CD14-positive monocyte (primary cell): ENCODE measurements at regions not wholly inside any gene's neighbourhood (a gene's known extent, or its start where the extent isn't known, plus 50 kb on each side); places are given as distances from the start of the nearest gene placed in this dataset.

Source experiments
- DNase-seq, 3 donors: peaks; one replicate each; pipeline ENCODE4 v3.0.0-alpha.2; 2011 to 2022
- H2AFZ ChIP-seq: 2 replicates; pipeline ENCODE4 v1.6.0; 2012; ENCODE audit warnings: mild to moderate bottlenecking, low read depth, low read length, inconsistent platforms; ENCODE audit not compliant: insufficient read depth, poor library complexity, severe bottlenecking
- H3K27ac ChIP-seq, 2 donors: 1 replicate in 1 of 2; 2 replicates in 1 of 2; pipeline ENCODE4 v1.5.1; 2012 to 2013; ENCODE audit warnings: low read length in 2 of 2, control low read depth in 1 of 2, inconsistent platforms in 1 of 2, low read depth in 1 of 2, mild to moderate bottlenecking in 1 of 2
- H3K27me3 ChIP-seq, 2 donors: one replicate each; pipeline versions ENCODE4 v1.6.0 to v1.6.1; 2011 to 2013; ENCODE audit warnings: low read length in 2 of 2; ENCODE audit not compliant: control insufficient read depth in 2 of 2, insufficient read depth in 2 of 2
- H3K36me3 ChIP-seq, 2 donors: replicated peaks in 1 of 2; 1 replicate in 1 of 2; 2 replicates in 1 of 2; pipeline versions ENCODE4 v1.5.1 to v1.6.1; 2012 to 2013; ENCODE audit warnings: low read length in 2 of 2, control low read depth in 1 of 2, inconsistent platforms in 1 of 2, mild to moderate bottlenecking in 1 of 2; ENCODE audit not compliant: insufficient read depth in 2 of 2, control insufficient read depth in 1 of 2
- H3K4me1 ChIP-seq, 2 donors: 1 replicate in 1 of 2; 2 replicates in 1 of 2; pipeline versions ENCODE4 v1.5.1 to v1.6.1; 2012 to 2013; ENCODE audit warnings: low read length in 2 of 2, control low read depth in 1 of 2, inconsistent platforms in 1 of 2, mild to moderate bottlenecking in 1 of 2, moderate library complexity in 1 of 2; ENCODE audit not compliant: insufficient read depth in 2 of 2, control insufficient read depth in 1 of 2
- H3K4me2 ChIP-seq: replicated peaks from 2 replicates; pipeline ENCODE3; 2012; ENCODE audit warnings: low read length, moderate library complexity, mild to moderate bottlenecking; ENCODE audit not compliant: poor library complexity, severe bottlenecking; ENCODE audit errors: extremely low read depth
- H3K4me3 ChIP-seq, 3 experiments: fragments of 200-600 bp in 1 of 3; sonication (generic) in 1 of 3; replicated peaks in 1 of 3; 1 replicate in 2 of 3; 2 replicates in 1 of 3; pipeline ENCODE4 v1.5.1; 2011 to 2013; ENCODE audit warnings: low read length in 3 of 3, mild to moderate bottlenecking in 3 of 3, control low read depth in 2 of 3, low read depth in 2 of 3, inconsistent platforms in 1 of 3, moderate library complexity in 1 of 3
- H3K79me2 ChIP-seq: 2 replicates; pipeline ENCODE4 v1.6.0; 2012; ENCODE audit warnings: mild to moderate bottlenecking, control low read depth, inconsistent platforms, low read length, moderate library complexity; ENCODE audit not compliant: insufficient read depth
- H3K9ac ChIP-seq: 2 replicates; pipeline ENCODE4 v1.6.0; 2017; ENCODE audit warnings: low read length, mild to moderate bottlenecking; ENCODE audit not compliant: insufficient read depth, poor library complexity, severe bottlenecking
- H3K9me3 ChIP-seq, 2 donors: replicated peaks in 1 of 2; 1 replicate in 1 of 2; 2 replicates in 1 of 2; pipeline versions ENCODE4 v1.5.1 to v1.6.1; 2012 to 2013; ENCODE audit warnings: low read length in 2 of 2, control low read depth in 1 of 2; ENCODE audit not compliant: control insufficient read depth in 1 of 2, insufficient read depth in 1 of 2
- H4K20me1 ChIP-seq: 2 replicates; pipeline ENCODE4 v1.6.0; 2012; ENCODE audit warnings: mild to moderate bottlenecking, low read length, control low read depth, moderate library complexity; ENCODE audit not compliant: insufficient read depth
- H3K27ac Mint-ChIP-seq, 7 donors: one replicate each; pipeline ENCODE4 v1.8.0; 2020; ENCODE audit warnings: mild to moderate bottlenecking in 7 of 7, mixed read lengths in 7 of 7, moderate library complexity in 6 of 7, inconsistent platforms in 2 of 7
- H3K27me3 Mint-ChIP-seq, 3 donors: one replicate each; pipeline ENCODE4 v1.8.0; 2021 to 2022; ENCODE audit warnings: low read depth in 3 of 3, mild to moderate bottlenecking in 3 of 3, mixed read lengths in 3 of 3, moderate library complexity in 3 of 3, inconsistent platforms in 1 of 3
- H3K36me3 Mint-ChIP-seq, 2 donors: one replicate each; pipeline ENCODE4 v1.8.0; 2020; ENCODE audit warnings: mixed read lengths in 2 of 2, inconsistent platforms in 1 of 2, mild to moderate bottlenecking in 1 of 2
- H3K4me1 Mint-ChIP-seq: one replicate; pipeline ENCODE4 v1.8.0; 2020; ENCODE audit warnings: mild to moderate bottlenecking, mixed read lengths
- H3K4me3 Mint-ChIP-seq, 2 donors: one replicate each; pipeline ENCODE4 v1.8.0; 2020; ENCODE audit warnings: mild to moderate bottlenecking in 2 of 2, mixed read lengths in 2 of 2, moderate library complexity in 1 of 2
- H3K9me3 Mint-ChIP-seq, 7 donors: one replicate each; pipeline ENCODE4 v1.8.0; 2020 to 2022; ENCODE audit warnings: mixed read lengths in 7 of 7, mild to moderate bottlenecking in 6 of 7, moderate library complexity in 6 of 7, inconsistent platforms in 2 of 7
- CTCF ChIP-seq: fragments of 200-600 bp; IDR thresholded peaks from one replicate; pipeline ENCODE4 v1.8.0; 2022; ENCODE audit warnings: antibody characterized with exemption, mild to moderate bottlenecking
- WGBS: methylation state at CpG from one replicate; pipeline ENCODE4 v1.1.5; 2013; ENCODE audit warnings: missing lambda C conversion rate; ENCODE audit not compliant: insufficient coverage; 5-methylcytosine and 5-hydroxymethylcytosine counted together
- intact Hi-C, 2 donors: fragments of 100-400 bp; cut with micrococcal nuclease; formaldehyde crosslinking; loops; one replicate each; pipeline versions ENCODE4 v1.15.0 to v1.15.1; 2023

GRCh38 chr12:77421152-77421551 lies 355.8 kb upstream of the E2F7 start:
- H3K79me2 ChIP-seq = no peaks in the 10 kb centered on the region
- H3K9me3 ChIP-seq = peaks cover 0 to 4% of the 10 kb centered on the region in 2 donors
- Mint-ChIP-seq H3K4me3 (no peak overlapping the region), H3K9me3 (peaks cover 2 to 6% (median 4%) of the 10 kb centered on the region in 7 donors), H3K27ac (no peak overlapping the region), H3K4me1 (no peaks in the 10 kb centered on the region), H3K36me3 (no peaks in the 10 kb centered on the region), H3K27me3 (no peaks in the 10 kb centered on the region)
- no peak overlapping the region for H3K27ac ChIP-seq
- WGBS = no CpG with 5 or more reads among the region's 2 CpGs
- no peak overlapping the region for H3K4me3 ChIP-seq
- H3K4me1 ChIP-seq = no peaks in the 10 kb centered on the region
- H2AFZ ChIP-seq = no peak overlapping the region
- no peaks in the 10 kb centered on the region for H3K36me3 ChIP-seq
- intact Hi-C loops = no loop called here
- H3K4me2 ChIP-seq = no peak overlapping the region
- H3K27me3 ChIP-seq = no peaks in the 10 kb centered on the region
- H3K9ac ChIP-seq = no peak overlapping the region
- H4K20me1 ChIP-seq = no peaks in the 10 kb centered on the region
- no peak for DNase-seq
- no peak for TF ChIP-seq CTCF

DNA sequence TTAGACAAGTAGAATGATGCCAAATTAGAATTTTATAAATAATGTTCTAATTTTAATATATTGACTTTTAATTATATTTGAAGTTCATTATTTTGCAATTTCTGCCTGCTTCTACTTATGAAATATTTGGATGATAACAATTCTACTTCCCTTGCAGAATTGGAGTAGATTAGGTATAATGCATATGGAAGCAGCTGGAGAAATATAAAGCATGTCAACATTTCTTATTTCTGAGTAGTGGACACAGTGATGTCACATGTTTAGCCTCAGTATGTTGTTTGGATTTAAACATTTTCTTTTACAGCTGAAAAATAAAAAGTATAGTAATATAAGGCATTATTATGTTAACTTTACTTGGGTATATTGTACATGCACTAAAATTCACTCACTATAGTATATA lies 344.2 kb upstream of the E2F7 start:
- Histone ChIP-seq H2AFZ (no peak overlapping the region), H3K4me1 (no peaks in the 10 kb centered on the region), H4K20me1 (no peaks in the 10 kb centered on the region), H3K4me2 (no peak overlapping the region), H3K9ac (no peak overlapping the region), H3K36me3 (no peaks in the 10 kb centered on the region), H3K27ac (no peak overlapping the region), H3K27me3 (no peaks in the 10 kb centered on the region), H3K9me3 (no peaks in the 10 kb centered on the region), H3K4me3 (no peak overlapping the region), H3K79me2 (no peaks in the 10 kb centered on the region)
- Mint-ChIP-seq H3K36me3 (no peaks in the 10 kb centered on the region), H3K27ac (no peak overlapping the region), H3K4me1 (no peaks in the 10 kb centered on the region), H3K4me3 (no peak overlapping the region), H3K27me3 (no peaks in the 10 kb centered on the region), H3K9me3 (peaks cover 0 to 2% (median 0%) of the 10 kb centered on the region in 7 donors)
- intact Hi-C loops = no loop called here
- DNase-seq = no peak
- TF ChIP-seq CTCF = no peak
